ENCODE measurements at regions not wholly inside any gene's neighbourhood (a gene's known extent, or its start where the extent isn't known, plus 50 kb on each side); places are given as distances from the start of the nearest gene placed in this dataset.
A peak's percentile ranks its signal among the peaks of the same experiment; 100 is the strongest.
"Not testable (repeated sequence)": the region's sequence is repeated elsewhere in the genome, so short reads cannot be mapped to it uniquely, and the experiment has no call there.

DNA sequence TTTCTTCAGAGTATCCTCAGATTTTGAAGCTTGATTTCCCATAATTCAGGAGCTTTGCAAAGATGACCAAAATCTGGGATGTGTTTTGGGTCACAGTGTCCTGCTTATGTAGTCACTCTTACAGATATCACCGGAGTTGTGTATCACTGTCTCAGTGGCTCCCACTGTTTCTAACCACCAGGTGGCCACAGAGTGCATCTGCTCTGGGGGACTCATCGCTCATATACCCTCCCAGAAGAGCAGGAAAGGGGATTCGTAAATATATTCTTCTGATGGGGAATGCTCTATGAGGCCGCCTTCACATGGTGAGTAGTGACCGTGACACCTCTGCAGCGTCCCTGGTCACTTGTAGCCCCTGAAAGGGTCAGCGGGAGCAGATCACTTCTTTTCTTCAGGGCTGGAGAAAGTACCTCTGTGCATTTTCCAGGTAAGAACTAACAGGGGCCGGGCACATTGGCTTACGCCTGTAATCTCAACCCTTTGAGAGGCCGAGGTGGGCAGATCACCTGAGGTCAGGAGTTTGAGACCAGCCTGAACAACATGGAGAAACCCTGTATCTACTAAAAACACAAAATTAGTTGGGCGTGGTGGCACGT, 249.4 kb upstream of the NOTCH2NLA start:
- DNase-seq (ENCODE audit: low spot score, unreplicated experiment): peak; percentile 11
- H3K4me3 Mint-ChIP-seq (ENCODE audit: low read depth); H3K9me3 Mint-ChIP-seq (ENCODE audit: low read depth); H3K27ac Mint-ChIP-seq; H3K36me3 Mint-ChIP-seq (ENCODE audit: insufficient read depth); H3K27me3 Mint-ChIP-seq; H3K4me1 Mint-ChIP-seq (ENCODE audit: low read depth): not testable (repeated sequence)
- TF ChIP-seq, protein P1, sequence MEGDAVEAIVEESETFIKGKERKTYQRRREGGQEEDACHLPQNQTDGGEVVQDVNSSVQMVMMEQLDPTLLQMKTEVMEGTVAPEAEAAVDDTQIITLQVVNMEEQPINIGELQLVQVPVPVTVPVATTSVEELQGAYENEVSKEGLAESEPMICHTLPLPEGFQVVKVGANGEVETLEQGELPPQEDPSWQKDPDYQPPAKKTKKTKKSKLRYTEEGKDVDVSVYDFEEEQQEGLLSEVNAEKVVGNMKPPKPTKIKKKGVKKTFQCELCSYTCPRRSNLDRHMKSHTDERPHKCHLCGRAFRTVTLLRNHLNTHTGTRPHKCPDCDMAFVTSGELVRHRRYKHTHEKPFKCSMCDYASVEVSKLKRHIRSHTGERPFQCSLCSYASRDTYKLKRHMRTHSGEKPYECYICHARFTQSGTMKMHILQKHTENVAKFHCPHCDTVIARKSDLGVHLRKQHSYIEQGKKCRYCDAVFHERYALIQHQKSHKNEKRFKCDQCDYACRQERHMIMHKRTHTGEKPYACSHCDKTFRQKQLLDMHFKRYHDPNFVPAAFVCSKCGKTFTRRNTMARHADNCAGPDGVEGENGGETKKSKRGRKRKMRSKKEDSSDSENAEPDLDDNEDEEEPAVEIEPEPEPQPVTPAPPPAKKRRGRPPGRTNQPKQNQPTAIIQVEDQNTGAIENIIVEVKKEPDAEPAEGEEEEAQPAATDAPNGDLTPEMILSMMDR (IDR thresholded peaks at IDR 0.05; ENCODE audit: unreplicated experiment): peak; percentile 69

DNA sequence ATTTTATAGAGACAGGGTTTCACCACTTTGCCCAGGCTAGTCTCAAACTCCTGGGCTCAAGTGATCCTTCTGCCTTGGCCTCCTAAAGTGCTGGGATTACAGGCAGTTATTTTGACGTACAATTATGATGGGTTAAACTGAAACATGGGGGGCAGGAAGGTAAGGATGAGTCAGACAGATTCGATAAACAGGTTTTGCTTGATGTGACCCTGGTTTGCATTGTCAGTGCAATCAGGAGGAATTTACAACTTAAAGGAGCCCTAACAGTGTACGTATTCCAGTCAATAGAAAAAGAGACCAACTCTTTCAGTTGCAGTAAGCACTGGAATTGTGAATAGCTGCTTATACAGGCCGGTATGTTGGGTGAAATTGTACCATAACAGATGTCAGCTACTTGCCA, 246.3 kb upstream of the NOTCH2NLA start:
- H3K36me3 Mint-ChIP-seq (ENCODE audit: insufficient read depth); DNase-seq (ENCODE audit: low spot score, unreplicated experiment); H3K4me1 Mint-ChIP-seq (ENCODE audit: low read depth); H3K27ac Mint-ChIP-seq; H3K4me3 Mint-ChIP-seq (ENCODE audit: low read depth); H3K9me3 Mint-ChIP-seq (ENCODE audit: low read depth); H3K27me3 Mint-ChIP-seq: not testable (repeated sequence)

DNA sequence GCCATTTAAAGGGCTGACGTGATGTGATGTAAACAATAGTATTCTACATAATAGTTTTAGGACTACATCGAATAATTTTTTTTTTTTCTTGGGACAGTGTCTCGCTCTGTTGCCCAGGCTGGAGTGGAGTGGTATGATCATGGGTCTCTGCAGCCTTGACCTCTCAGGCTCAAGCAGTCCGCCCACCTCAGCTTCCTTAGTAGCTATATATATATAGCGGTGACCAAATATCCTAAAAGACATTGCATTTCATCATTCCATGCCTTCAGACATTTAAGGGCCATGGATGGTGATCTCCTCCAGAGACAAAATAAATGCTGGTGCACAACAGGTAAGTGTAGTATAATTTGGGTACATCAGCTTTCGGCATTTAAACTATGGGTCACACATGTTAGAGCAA, 245.4 kb upstream of the NOTCH2NLA start:
- H3K27ac Mint-ChIP-seq; DNase-seq (ENCODE audit: low spot score, unreplicated experiment); H3K4me1 Mint-ChIP-seq (ENCODE audit: low read depth); H3K27me3 Mint-ChIP-seq; H3K9me3 Mint-ChIP-seq (ENCODE audit: low read depth); H3K4me3 Mint-ChIP-seq (ENCODE audit: low read depth); H3K36me3 Mint-ChIP-seq (ENCODE audit: insufficient read depth): not testable (repeated sequence)

DNA sequence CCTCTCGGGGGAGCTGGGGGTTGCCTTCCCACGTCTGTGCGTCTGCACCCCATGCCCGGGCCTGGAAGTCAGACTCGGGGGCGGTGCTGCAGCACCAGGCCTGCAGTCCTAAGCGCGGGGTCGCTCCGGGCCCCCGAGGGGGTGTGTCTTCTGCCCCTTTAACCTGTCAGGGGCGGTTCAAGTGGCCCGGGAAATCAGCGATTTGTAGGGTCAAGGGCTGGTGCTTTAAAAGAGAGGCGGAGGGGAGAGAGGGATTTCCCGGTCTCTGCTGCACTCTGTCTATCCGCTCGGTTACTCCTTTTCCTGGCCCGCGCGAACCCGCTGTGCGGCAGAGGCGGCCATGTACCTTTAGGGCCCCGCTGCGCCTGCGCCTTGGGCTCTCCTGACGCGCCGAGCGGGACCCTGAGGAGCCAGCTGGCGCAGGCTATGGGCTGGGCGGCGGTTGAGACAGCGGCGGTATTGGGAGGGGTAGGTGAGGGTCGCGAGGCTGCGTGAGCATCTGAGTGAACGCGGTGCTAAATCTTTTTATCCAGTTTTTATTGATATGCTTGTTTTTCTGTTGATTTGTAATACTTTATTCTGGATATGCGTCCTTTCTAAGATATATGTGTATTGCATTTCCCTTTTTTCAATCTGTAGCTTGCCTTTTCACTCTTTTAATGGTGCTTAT, 243.5 kb upstream of the NOTCH2NLA start:
- H3K36me3 Mint-ChIP-seq (ENCODE audit: insufficient read depth): not testable (repeated sequence)
- H3K27ac Mint-ChIP-seq: peak overlapping the region; percentile 84

DNA sequence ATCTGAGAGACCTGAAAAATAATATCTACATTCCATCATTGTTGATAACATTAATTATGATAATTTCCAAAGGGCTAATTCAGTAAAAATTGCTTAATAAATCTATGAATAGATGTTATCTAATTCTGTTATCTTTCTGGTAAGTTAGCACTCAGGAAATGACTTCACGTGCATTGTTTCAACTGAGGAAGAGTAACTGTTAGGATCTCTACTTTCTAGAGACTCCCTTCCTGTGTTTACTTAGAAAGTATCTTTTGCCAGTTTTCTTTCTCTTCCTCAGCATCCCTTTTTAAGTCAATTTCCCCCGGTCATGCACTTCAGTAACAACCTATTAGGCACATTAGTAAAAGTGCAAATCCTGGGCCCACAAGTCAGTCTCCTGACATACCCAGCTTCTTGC, 231.1 kb upstream of the NOTCH2NLA start:
- H3K9me3 Mint-ChIP-seq (ENCODE audit: low read depth); H3K36me3 Mint-ChIP-seq (ENCODE audit: insufficient read depth); H3K4me1 Mint-ChIP-seq (ENCODE audit: low read depth); H3K27me3 Mint-ChIP-seq; H3K4me3 Mint-ChIP-seq (ENCODE audit: low read depth); H3K27ac Mint-ChIP-seq; DNase-seq (ENCODE audit: low spot score, unreplicated experiment): not testable (repeated sequence)

More for the DNA sequence above, 243.5 kb upstream of the NOTCH2NLA start:
- not testable (repeated sequence) for H3K9me3 Mint-ChIP-seq (ENCODE audit: low read depth); H3K4me1 Mint-ChIP-seq (ENCODE audit: low read depth); H3K27me3 Mint-ChIP-seq
- DNase-seq (ENCODE audit: low spot score, unreplicated experiment): peak; percentile 68
- peak overlapping the region; percentile 74 for H3K4me3 Mint-ChIP-seq (ENCODE audit: low read depth)

DNA sequence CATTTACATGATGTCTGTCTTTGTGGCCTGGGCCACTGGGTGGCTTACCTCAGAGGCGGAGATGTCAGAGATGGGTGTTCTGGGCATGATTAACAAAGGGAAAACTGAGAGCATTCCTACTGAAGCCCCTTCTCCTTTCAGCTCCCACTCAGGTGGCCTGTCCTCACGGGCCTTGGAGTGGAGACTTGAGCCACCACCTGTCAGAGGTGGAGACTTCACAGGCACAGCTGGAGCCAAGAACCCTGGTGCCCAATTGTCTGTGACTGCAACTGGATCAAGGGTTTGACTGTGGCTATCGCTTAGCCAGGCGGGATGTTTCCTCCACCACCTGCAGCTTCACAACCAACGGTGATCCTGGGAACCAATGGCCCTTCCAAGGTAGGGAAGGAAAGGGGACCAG, 230.5 kb upstream of the NOTCH2NLA start:
- not testable (repeated sequence) for H3K4me3 Mint-ChIP-seq (ENCODE audit: low read depth); H3K27ac Mint-ChIP-seq; H3K4me1 Mint-ChIP-seq (ENCODE audit: low read depth); H3K36me3 Mint-ChIP-seq (ENCODE audit: insufficient read depth); H3K27me3 Mint-ChIP-seq; H3K9me3 Mint-ChIP-seq (ENCODE audit: low read depth); DNase-seq (ENCODE audit: low spot score, unreplicated experiment)

DNA sequence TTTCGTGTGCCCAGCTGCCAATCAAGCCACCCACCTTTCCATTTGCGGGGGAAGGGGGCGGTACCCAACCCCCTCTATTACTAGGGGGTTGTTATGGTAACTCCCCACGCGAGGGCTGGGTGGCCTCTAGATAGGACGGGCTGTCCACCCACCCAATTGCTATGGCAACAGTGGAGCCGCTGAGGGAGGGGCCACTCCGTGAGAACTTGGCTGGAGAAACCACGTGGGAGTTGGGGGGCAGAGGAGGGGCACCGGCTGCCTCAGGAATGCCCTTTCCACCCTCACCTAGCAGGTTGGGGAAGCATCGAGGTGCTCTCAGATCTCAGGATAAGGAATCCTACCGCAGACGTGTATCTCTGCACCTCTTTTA, 220.0 kb upstream of the NOTCH2NLA start:
- H3K36me3 Mint-ChIP-seq (ENCODE audit: insufficient read depth); H3K4me3 Mint-ChIP-seq (ENCODE audit: low read depth); H3K27ac Mint-ChIP-seq: not testable (repeated sequence)

DNA sequence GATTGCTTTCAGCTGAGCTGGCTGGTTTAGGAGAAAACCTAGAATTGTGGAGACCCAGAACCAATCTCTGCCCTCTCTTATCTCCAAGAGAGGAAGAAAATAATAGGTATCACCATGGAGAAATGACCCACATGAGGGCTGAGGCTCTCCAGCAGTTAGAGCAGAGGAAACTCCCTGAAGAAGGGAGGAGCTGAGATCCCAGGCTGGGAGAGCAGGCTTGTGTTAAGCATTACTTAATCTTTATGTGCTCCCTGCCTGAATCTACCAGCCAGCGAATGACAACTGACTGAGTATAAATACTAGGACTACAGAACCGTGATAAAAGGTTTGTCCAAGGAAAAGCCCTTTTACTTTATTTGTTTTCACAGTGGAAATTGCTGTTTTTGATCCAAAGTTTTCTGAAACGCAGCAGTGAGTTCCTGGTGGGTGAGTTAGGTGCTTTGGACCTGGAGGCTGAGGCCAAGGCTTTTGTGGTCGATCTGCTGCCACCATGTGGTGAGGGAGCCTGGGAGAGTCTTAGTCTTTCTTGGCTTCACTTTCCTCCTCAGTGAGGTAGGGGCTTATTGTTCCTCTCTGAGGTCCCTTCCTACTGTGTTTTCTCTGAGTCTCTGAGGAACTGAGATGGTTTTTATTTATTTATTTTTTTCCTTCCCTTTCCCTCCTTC, 219.5 kb upstream of the NOTCH2NLA start:
- H3K4me3 Mint-ChIP-seq (ENCODE audit: low read depth); H3K36me3 Mint-ChIP-seq (ENCODE audit: insufficient read depth); H3K4me1 Mint-ChIP-seq (ENCODE audit: low read depth); H3K9me3 Mint-ChIP-seq (ENCODE audit: low read depth); H3K27me3 Mint-ChIP-seq; H3K27ac Mint-ChIP-seq: not testable (repeated sequence)
- TF ChIP-seq, protein P1 (IDR thresholded peaks at IDR 0.05; ENCODE audit: unreplicated experiment): peak; percentile 51
- peak; percentile 18 for DNase-seq (ENCODE audit: low spot score, unreplicated experiment)

More for the DNA sequence above, 220.0 kb upstream of the NOTCH2NLA start:
- not testable (repeated sequence) for DNase-seq (ENCODE audit: low spot score, unreplicated experiment); H3K4me1 Mint-ChIP-seq (ENCODE audit: low read depth); H3K9me3 Mint-ChIP-seq (ENCODE audit: low read depth); H3K27me3 Mint-ChIP-seq
